ENCODE measurements at regions not wholly inside any gene's neighbourhood (a gene's known extent, or its start where the extent isn't known, plus 50 kb on each side); places are given as distances from the start of the nearest gene placed in this dataset.

GRCh38 chr2:121052023-121052422, 233.0 kb downstream of the TFCP2L1 start:
- H3K4me3 ChIP-seq (ENCODE audit: low read depth, low read length): no peak overlapping the region
- DNase-seq (ENCODE audit: low read depth): no peak
- no peak for TF ChIP-seq CTCF (IDR thresholded peaks at IDR 0.05; ENCODE audit: insufficient read depth, low read depth, low read length, missing control alignments)

DNA sequence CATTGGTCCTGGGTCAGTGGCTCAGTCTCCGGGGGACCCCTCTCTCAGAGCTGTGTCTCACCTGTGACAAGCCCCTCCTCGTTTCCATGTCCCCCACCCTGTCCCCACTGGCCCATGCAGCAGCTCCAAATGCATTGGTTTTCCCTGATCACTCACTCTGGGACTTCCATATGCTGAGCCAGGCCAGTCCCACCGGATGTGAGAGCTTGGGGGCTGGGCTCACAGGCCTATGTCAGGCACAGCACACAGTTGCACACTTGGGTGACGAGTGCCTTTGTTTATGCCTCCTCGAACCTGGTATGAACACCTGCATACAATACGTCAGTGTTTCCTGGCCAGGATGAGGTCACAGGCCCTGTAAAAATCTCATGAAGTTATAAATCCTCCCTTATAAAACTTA, 232.5 kb downstream of the TFCP2L1 start:
- DNase-seq (ENCODE audit: low read depth): no peak
- no peak overlapping the region for H3K4me3 ChIP-seq (ENCODE audit: low read depth, low read length)
- TF ChIP-seq CTCF (IDR thresholded peaks at IDR 0.05; ENCODE audit: insufficient read depth, low read depth, low read length, missing control alignments): no peak

- H3K4me3 ChIP-seq (ENCODE audit: low read depth, low read length): no peak overlapping the region
- DNase-seq (ENCODE audit: low read depth): no peak
- no peak for TF ChIP-seq CTCF (IDR thresholded peaks at IDR 0.05; ENCODE audit: insufficient read depth, low read depth, low read length, missing control alignments)
These were observed 229.9 kb downstream of the TFCP2L1 start for GRCh38 chr2:121055088-121055487.

GRCh38 chr2:121055501-121055900, 229.5 kb downstream of the TFCP2L1 start:
- DNase-seq (ENCODE audit: low read depth): no peak
- no peak overlapping the region for H3K4me3 ChIP-seq (ENCODE audit: low read depth, low read length)
- TF ChIP-seq CTCF (IDR thresholded peaks at IDR 0.05; ENCODE audit: insufficient read depth, low read depth, low read length, missing control alignments): no peak

- TF ChIP-seq CTCF (IDR thresholded peaks at IDR 0.05; ENCODE audit: insufficient read depth, low read depth, low read length, missing control alignments): no peak
- no peak for DNase-seq (ENCODE audit: low read depth)
- no peak overlapping the region for H3K4me3 ChIP-seq (ENCODE audit: low read depth, low read length)
These were observed 226.0 kb downstream of the TFCP2L1 start for GRCh38 chr2:121058852-121059558.

DNA sequence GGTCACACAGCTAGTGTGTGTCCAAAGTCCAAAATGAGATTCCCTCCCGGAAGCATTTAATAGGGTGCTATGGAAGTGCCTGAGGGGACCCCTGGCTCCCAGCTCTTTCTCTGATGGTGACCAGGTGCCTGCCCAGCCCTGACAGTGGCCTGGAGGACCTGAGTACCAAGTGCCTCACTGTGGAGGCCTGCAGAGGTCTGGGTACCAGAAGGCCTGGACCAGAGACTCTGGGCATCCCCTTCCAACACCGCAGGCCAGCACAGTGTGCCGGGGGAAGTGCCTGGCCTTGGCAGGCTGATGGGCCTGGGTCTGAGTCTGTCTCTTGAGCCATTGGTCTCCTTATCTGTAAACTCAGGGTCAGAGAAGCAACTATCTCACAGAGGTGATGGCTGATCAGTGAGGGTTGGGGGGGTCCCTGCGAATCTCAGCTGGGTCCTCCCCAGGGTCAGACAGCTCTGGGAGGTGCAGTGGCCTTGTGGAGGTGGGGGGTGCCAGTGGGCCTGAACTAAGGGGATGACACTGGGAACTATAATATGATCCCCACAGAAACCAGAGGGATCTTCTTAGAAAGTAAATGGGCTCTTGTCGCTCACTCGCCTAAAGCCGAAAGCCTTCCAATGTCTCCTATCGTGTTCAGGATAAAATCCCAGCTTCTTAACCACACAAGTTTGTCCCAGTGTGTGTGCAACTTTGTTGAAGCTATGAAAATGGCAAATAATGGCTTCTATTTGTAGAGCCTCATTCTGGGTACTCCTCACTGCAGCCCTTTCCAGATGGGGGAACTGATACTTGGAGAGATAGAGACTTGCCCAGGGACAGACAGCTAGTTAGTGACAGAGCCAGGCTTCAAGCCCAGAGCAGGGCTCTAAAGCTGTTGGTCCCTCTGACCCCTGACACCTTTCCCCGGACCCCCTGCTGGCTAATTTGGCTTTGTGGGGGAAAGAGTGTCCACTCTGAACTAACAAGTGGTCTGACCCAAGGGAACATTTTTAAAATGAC, 225.1 kb downstream of the TFCP2L1 start:
- TF ChIP-seq CTCF (IDR thresholded peaks at IDR 0.05; ENCODE audit: insufficient read depth, low read depth, low read length, missing control alignments): no peak
- DNase-seq (ENCODE audit: low read depth): no peak
- H3K4me3 ChIP-seq (ENCODE audit: low read depth, low read length): no peak overlapping the region
